ENCODE measurements at regions not wholly inside any gene's neighbourhood (a gene's known extent, or its start where the extent isn't known, plus 50 kb on each side); places are given as distances from the start of the nearest gene placed in this dataset.
"Not testable (repeated sequence)": the region's sequence is repeated elsewhere in the genome, so short reads cannot be mapped to it uniquely, and the experiment has no call there.

GRCh38 chr9:589723-590122 lies 251.8 kb upstream of the DMRT1 start:
- DNase-seq (ENCODE audit: low read depth), result no peak

GRCh38 chr9:591292-591691 lies 250.2 kb upstream of the DMRT1 start:
- no peak for DNase-seq (ENCODE audit: low read depth)

- DNase-seq (ENCODE audit: low read depth), result no peak
Measured at GRCh38 chr9:592225-592624, 249.3 kb upstream of the DMRT1 start.

- DNase-seq (ENCODE audit: low read depth), result no peak
Measured at GRCh38 chr9:592733-593132, 248.8 kb upstream of the DMRT1 start.

GRCh38 chr9:593809-594208 lies 247.7 kb upstream of the DMRT1 start:
- DNase-seq (ENCODE audit: low read depth), result no peak

GRCh38 chr9:596703-597102 lies 244.8 kb upstream of the DMRT1 start:
- no peak for DNase-seq (ENCODE audit: low read depth)

- no peak for DNase-seq (ENCODE audit: low read depth)
Measured at GRCh38 chr9:600006-600405, 241.5 kb upstream of the DMRT1 start.

GRCh38 chr9:602716-603115 lies 238.8 kb upstream of the DMRT1 start:
- no peak for DNase-seq (ENCODE audit: low read depth)

- no peak for DNase-seq (ENCODE audit: low read depth)
Measured at GRCh38 chr9:603126-603525, 238.4 kb upstream of the DMRT1 start.

GRCh38 chr9:607417-607816 lies 234.1 kb upstream of the DMRT1 start:
- no peak for DNase-seq (ENCODE audit: low read depth)

- DNase-seq (ENCODE audit: low read depth), result peak; percentile 6
Measured at GRCh38 chr9:613771-614347, 227.6 kb upstream of the DMRT1 start.

GRCh38 chr9:614431-614830 lies 227.1 kb upstream of the DMRT1 start:
- no peak for DNase-seq (ENCODE audit: low read depth)

GRCh38 chr9:615756-616155 lies 225.7 kb upstream of the DMRT1 start:
- no peak for DNase-seq (ENCODE audit: low read depth)

GRCh38 chr9:616694-617093 lies 224.8 kb upstream of the DMRT1 start:
- no peak for DNase-seq (ENCODE audit: low read depth)

GRCh38 chr9:617445-618085 lies 223.9 kb upstream of the DMRT1 start:
- DNase-seq (ENCODE audit: low read depth), result no peak

- DNase-seq (ENCODE audit: low read depth), result no peak
Measured at GRCh38 chr9:618478-618877, 223.0 kb upstream of the DMRT1 start.

GRCh38 chr9:621201-621855 lies 220.2 kb upstream of the DMRT1 start:
- DNase-seq (ENCODE audit: low read depth), result no peak

- no peak for DNase-seq (ENCODE audit: low read depth)
Measured at GRCh38 chr9:624935-625500, 216.5 kb upstream of the DMRT1 start.

GRCh38 chr9:625613-626012 lies 215.9 kb upstream of the DMRT1 start:
- DNase-seq (ENCODE audit: low read depth), result no peak

GRCh38 chr9:626114-626513 lies 215.4 kb upstream of the DMRT1 start:
- not testable (repeated sequence) for DNase-seq (ENCODE audit: low read depth)

GRCh38 chr9:626596-626995 lies 214.9 kb upstream of the DMRT1 start:
- DNase-seq (ENCODE audit: low read depth), result no peak

- no peak for DNase-seq (ENCODE audit: low read depth)
Measured at GRCh38 chr9:627336-627970, 214.0 kb upstream of the DMRT1 start.

- DNase-seq (ENCODE audit: low read depth), result no peak
Measured at GRCh38 chr9:629146-629545, 212.4 kb upstream of the DMRT1 start.

Measured in stimulated activated CD8-positive, alpha-beta memory T cell treated with anti-CD3 and anti-CD28 coated beads, Interleukin-12 subunit alpha, Interleukin-12 subunit beta, amount 100 ng/mL, for 4 hours (primary cell).